ENCODE measurements at regions not wholly inside any gene's neighbourhood (a gene's known extent, or its start where the extent isn't known, plus 50 kb on each side); places are given as distances from the start of the nearest gene placed in this dataset.
"Not testable (repeated sequence)": the region's sequence is repeated elsewhere in the genome, so short reads cannot be mapped to it uniquely, and the experiment has no call there.

GRCh38 chr9:85452841-85453240, 288.9 kb downstream of the AGTPBP1 start:
- Histone ChIP-seq H3K27me3 (ENCODE audit: control insufficient read depth, insufficient read depth, low read length) (no peaks in the 10 kb centered on the region), H3K9me3 (ENCODE audit: control insufficient read depth, low read depth, low read length) (no peaks in the 10 kb centered on the region), H3K36me3 (ENCODE audit: control insufficient read depth, insufficient read depth, low read length) (no peaks in the 10 kb centered on the region), H3K4me1 (ENCODE audit: control insufficient read depth, insufficient read depth, low read length) (no peaks in the 10 kb centered on the region), H3K4me3 (ENCODE audit: low read length) (no peak overlapping the region), H3K27ac (ENCODE audit: low read length) (no peak overlapping the region)
- WGBS (ENCODE audit: insufficient coverage, low lambda C conversion rate): no CpG with 5 or more reads among the region's 1 CpG
- DNase-seq: no peak

GRCh38 chr9:85451680-85452079, 290.1 kb downstream of the AGTPBP1 start:
- no peak overlapping the region for H3K4me3 ChIP-seq (ENCODE audit: low read length)
- WGBS (ENCODE audit: insufficient coverage, low lambda C conversion rate): no CpG with 5 or more reads among the region's 3 CpGs
- no peaks in the 10 kb centered on the region for H3K36me3 ChIP-seq (ENCODE audit: control insufficient read depth, insufficient read depth, low read length)
- H3K27me3 ChIP-seq (ENCODE audit: control insufficient read depth, insufficient read depth, low read length): no peaks in the 10 kb centered on the region
- no peak overlapping the region for H3K27ac ChIP-seq (ENCODE audit: low read length)
- no peaks in the 10 kb centered on the region for H3K4me1 ChIP-seq (ENCODE audit: control insufficient read depth, insufficient read depth, low read length)
- DNase-seq: no peak
- H3K9me3 ChIP-seq (ENCODE audit: control insufficient read depth, low read depth, low read length): no peaks in the 10 kb centered on the region

GRCh38 chr9:85445887-85446286, 295.9 kb downstream of the AGTPBP1 start:
- H3K27me3 ChIP-seq (ENCODE audit: control insufficient read depth, insufficient read depth, low read length): no peaks in the 10 kb centered on the region
- no peak for DNase-seq
- no peaks in the 10 kb centered on the region for H3K36me3 ChIP-seq (ENCODE audit: control insufficient read depth, insufficient read depth, low read length)
- no peaks in the 10 kb centered on the region for H3K9me3 ChIP-seq (ENCODE audit: control insufficient read depth, low read depth, low read length)
- H3K4me1 ChIP-seq (ENCODE audit: control insufficient read depth, insufficient read depth, low read length): no peaks in the 10 kb centered on the region
- no peak overlapping the region for H3K4me3 ChIP-seq (ENCODE audit: low read length)
- no peak overlapping the region for H3K27ac ChIP-seq (ENCODE audit: low read length)

GRCh38 chr9:85444243-85444642, 297.5 kb downstream of the AGTPBP1 start:
- Histone ChIP-seq H3K4me1 (ENCODE audit: control insufficient read depth, insufficient read depth, low read length) (no peaks in the 10 kb centered on the region), H3K27me3 (ENCODE audit: control insufficient read depth, insufficient read depth, low read length) (no peaks in the 10 kb centered on the region), H3K27ac (ENCODE audit: low read length) (no peak overlapping the region), H3K36me3 (ENCODE audit: control insufficient read depth, insufficient read depth, low read length) (no peaks in the 10 kb centered on the region), H3K4me3 (ENCODE audit: low read length) (no peak overlapping the region), H3K9me3 (ENCODE audit: control insufficient read depth, low read depth, low read length) (no peaks in the 10 kb centered on the region)
- DNase-seq: no peak
- WGBS (ENCODE audit: insufficient coverage, low lambda C conversion rate): 80% methylated on average over 1 of the region's 5 CpGs

- H3K9me3 ChIP-seq (ENCODE audit: control insufficient read depth, low read depth, low read length): no peaks in the 10 kb centered on the region
- no peaks in the 10 kb centered on the region for H3K4me1 ChIP-seq (ENCODE audit: control insufficient read depth, insufficient read depth, low read length)
- no peaks in the 10 kb centered on the region for H3K36me3 ChIP-seq (ENCODE audit: control insufficient read depth, insufficient read depth, low read length)
- no peak overlapping the region for H3K4me3 ChIP-seq (ENCODE audit: low read length)
- no peaks in the 10 kb centered on the region for H3K27me3 ChIP-seq (ENCODE audit: control insufficient read depth, insufficient read depth, low read length)
- DNase-seq: no peak
- H3K27ac ChIP-seq (ENCODE audit: low read length): no peak overlapping the region
- 100% methylated on average over 1 of the region's 7 CpGs for WGBS (ENCODE audit: insufficient coverage, low lambda C conversion rate)
Measured at GRCh38 chr9:85443190-85443598, 298.6 kb downstream of the AGTPBP1 start.

GRCh38 chr9:85439791-85440190, 302.0 kb downstream of the AGTPBP1 start:
- no peaks in the 10 kb centered on the region for H3K27me3 ChIP-seq (ENCODE audit: control insufficient read depth, insufficient read depth, low read length)
- DNase-seq: no peak
- no peak overlapping the region for H3K27ac ChIP-seq (ENCODE audit: low read length)
- no peaks in the 10 kb centered on the region for H3K9me3 ChIP-seq (ENCODE audit: control insufficient read depth, low read depth, low read length)
- WGBS (ENCODE audit: insufficient coverage, low lambda C conversion rate): no CpG with 5 or more reads among the region's 7 CpGs
- H3K36me3 ChIP-seq (ENCODE audit: control insufficient read depth, insufficient read depth, low read length): no peaks in the 10 kb centered on the region
- H3K4me3 ChIP-seq (ENCODE audit: low read length): no peak overlapping the region
- H3K4me1 ChIP-seq (ENCODE audit: control insufficient read depth, insufficient read depth, low read length): no peaks in the 10 kb centered on the region

- H3K27me3 ChIP-seq (ENCODE audit: control insufficient read depth, insufficient read depth, low read length); H3K27ac ChIP-seq (ENCODE audit: low read length); H3K9me3 ChIP-seq (ENCODE audit: control insufficient read depth, low read depth, low read length); DNase-seq; H3K4me3 ChIP-seq (ENCODE audit: low read length); H3K36me3 ChIP-seq (ENCODE audit: control insufficient read depth, insufficient read depth, low read length); H3K4me1 ChIP-seq (ENCODE audit: control insufficient read depth, insufficient read depth, low read length): not testable (repeated sequence)
- no CpG with 5 or more reads among the region's 2 CpGs for WGBS (ENCODE audit: insufficient coverage, low lambda C conversion rate)
Measured at GRCh38 chr9:85433956-85434355, 307.8 kb downstream of the AGTPBP1 start.

GRCh38 chr9:85433551-85433950, 308.2 kb downstream of the AGTPBP1 start:
- H3K4me3 ChIP-seq (ENCODE audit: low read length); H3K4me1 ChIP-seq (ENCODE audit: control insufficient read depth, insufficient read depth, low read length); DNase-seq; H3K9me3 ChIP-seq (ENCODE audit: control insufficient read depth, low read depth, low read length); H3K27ac ChIP-seq (ENCODE audit: low read length); H3K27me3 ChIP-seq (ENCODE audit: control insufficient read depth, insufficient read depth, low read length); H3K36me3 ChIP-seq (ENCODE audit: control insufficient read depth, insufficient read depth, low read length): not testable (repeated sequence)
- WGBS (ENCODE audit: insufficient coverage, low lambda C conversion rate): no CpG with 5 or more reads among the region's 3 CpGs

GRCh38 chr9:85433046-85433445, 308.7 kb downstream of the AGTPBP1 start:
- DNase-seq: no peak
- no peaks in the 10 kb centered on the region for H3K4me1 ChIP-seq (ENCODE audit: control insufficient read depth, insufficient read depth, low read length)
- H3K9me3 ChIP-seq (ENCODE audit: control insufficient read depth, low read depth, low read length): no peaks in the 10 kb centered on the region
- H3K27me3 ChIP-seq (ENCODE audit: control insufficient read depth, insufficient read depth, low read length): no peaks in the 10 kb centered on the region
- H3K4me3 ChIP-seq (ENCODE audit: low read length): no peak overlapping the region
- no peaks in the 10 kb centered on the region for H3K36me3 ChIP-seq (ENCODE audit: control insufficient read depth, insufficient read depth, low read length)
- 92% methylated on average over 2 of the region's 8 CpGs for WGBS (ENCODE audit: insufficient coverage, low lambda C conversion rate)
- no peak overlapping the region for H3K27ac ChIP-seq (ENCODE audit: low read length)

- Histone ChIP-seq H3K9me3 (ENCODE audit: control insufficient read depth, low read depth, low read length) (no peaks in the 10 kb centered on the region), H3K36me3 (ENCODE audit: control insufficient read depth, insufficient read depth, low read length) (no peaks in the 10 kb centered on the region), H3K4me1 (ENCODE audit: control insufficient read depth, insufficient read depth, low read length) (no peaks in the 10 kb centered on the region), H3K27ac (ENCODE audit: low read length) (no peak overlapping the region), H3K27me3 (ENCODE audit: control insufficient read depth, insufficient read depth, low read length) (no peaks in the 10 kb centered on the region), H3K4me3 (ENCODE audit: low read length) (no peak overlapping the region)
- no CpG with 5 or more reads among the region's 3 CpGs for WGBS (ENCODE audit: insufficient coverage, low lambda C conversion rate)
- DNase-seq: peak; percentile 12 to 28
Measured at GRCh38 chr9:85432599-85432998, 309.2 kb downstream of the AGTPBP1 start.

GRCh38 chr9:85431339-85432102, 310.2 kb downstream of the AGTPBP1 start:
- H3K4me1 ChIP-seq (ENCODE audit: control insufficient read depth, insufficient read depth, low read length): no peaks in the 10 kb centered on the region
- no peak overlapping the region for H3K4me3 ChIP-seq (ENCODE audit: low read length)
- 30% methylated on average over 2 of the region's 3 CpGs for WGBS (ENCODE audit: insufficient coverage, low lambda C conversion rate)
- no peaks in the 10 kb centered on the region for H3K36me3 ChIP-seq (ENCODE audit: control insufficient read depth, insufficient read depth, low read length)
- no peaks in the 10 kb centered on the region for H3K27me3 ChIP-seq (ENCODE audit: control insufficient read depth, insufficient read depth, low read length)
- no peak for DNase-seq
- H3K9me3 ChIP-seq (ENCODE audit: control insufficient read depth, low read depth, low read length): no peaks in the 10 kb centered on the region
- no peak overlapping the region for H3K27ac ChIP-seq (ENCODE audit: low read length)

Measured in large intestine (tissue), 3 donors.